Mesenchymal stem cell (in vitro differentiated cells and primary cell): ENCODE measurements at regions not wholly inside any gene's neighbourhood (a gene's known extent, or its start where the extent isn't known, plus 50 kb on each side); places are given as distances from the start of the nearest gene placed in this dataset.
A peak's percentile ranks its signal among the peaks of the same experiment; 100 is the strongest.

Experiments used
- DNase-seq: peaks from one replicate; pipeline ENCODE4 v3.0.0-alpha.2; 2013
- H2AFZ ChIP-seq: one replicate; pipeline ENCODE4 v1.6.1; 2013; ENCODE audit warnings: low read depth, mild to moderate bottlenecking, control low read depth, inconsistent platforms, low read length, moderate library complexity
- H2AK5ac ChIP-seq: 2 replicates; pipeline ENCODE4 v1.6.1; 2013; ENCODE audit warnings: low read length, moderate library complexity, mild to moderate bottlenecking, inconsistent platforms; ENCODE audit not compliant: severe bottlenecking
- H2BK120ac ChIP-seq: one replicate; pipeline ENCODE4 v1.6.1; 2013; ENCODE audit warnings: low read depth, mild to moderate bottlenecking, inconsistent platforms, low read length, moderate library complexity
- H2BK12ac ChIP-seq, 2 experiments: one replicate each; pipeline ENCODE4 v1.6.1; 2013; ENCODE audit warnings: inconsistent platforms in 2 of 2, low read length in 2 of 2, mild to moderate bottlenecking in 2 of 2, moderate library complexity in 2 of 2, control low read depth in 1 of 2
- H2BK15ac ChIP-seq: one replicate; pipeline ENCODE4 v1.6.1; 2013; ENCODE audit warnings: mild to moderate bottlenecking, low read depth, inconsistent platforms; ENCODE audit not compliant: poor library complexity, severe bottlenecking
- H2BK5ac ChIP-seq: 2 replicates; pipeline ENCODE4 v1.6.1; 2013; ENCODE audit warnings: low read depth, mild to moderate bottlenecking, low read length, control low read depth, inconsistent platforms; ENCODE audit not compliant: poor library complexity, severe bottlenecking
- H3K14ac ChIP-seq, 2 experiments: one replicate each; pipeline ENCODE4 v1.6.1; 2013; ENCODE audit warnings: inconsistent platforms in 2 of 2, low read length in 2 of 2, control low read depth in 1 of 2, mild to moderate bottlenecking in 1 of 2, moderate library complexity in 1 of 2
- H3K18ac ChIP-seq, 2 experiments: one replicate each; pipeline ENCODE4 v1.6.1; 2013; ENCODE audit warnings: inconsistent platforms in 2 of 2, low read length in 2 of 2, control low read depth in 1 of 2, low read depth in 1 of 2, mild to moderate bottlenecking in 1 of 2
- H3K23ac ChIP-seq, 2 experiments: one replicate each; pipeline ENCODE4 v1.6.1; 2013; ENCODE audit warnings: inconsistent platforms in 2 of 2, low read length in 2 of 2, mild to moderate bottlenecking in 2 of 2, moderate library complexity in 2 of 2, control low read depth in 1 of 2
- H3K27ac ChIP-seq: 2 replicates; pipeline ENCODE4 v1.5.1; 2013; ENCODE audit warnings: mild to moderate bottlenecking, moderate library complexity, low read length, control low read depth, inconsistent platforms; ENCODE audit not compliant: poor library complexity, severe bottlenecking
- H3K27me3 ChIP-seq, 2 experiments: 2 replicates each; pipeline versions ENCODE4 v1.6.1 to v1.7.0; 2013; ENCODE audit warnings: low read length in 2 of 2, mild to moderate bottlenecking in 2 of 2, moderate library complexity in 2 of 2, control low read depth in 1 of 2, inconsistent platforms in 1 of 2; ENCODE audit not compliant: control insufficient read depth in 1 of 2, insufficient read depth in 1 of 2
- H3K36me3 ChIP-seq, 2 experiments: 2 replicates each; pipeline versions ENCODE4 v1.6.1 to v1.7.0; 2013; ENCODE audit warnings: low read length in 2 of 2, control low read depth in 1 of 2, inconsistent platforms in 1 of 2, low read depth in 1 of 2, mild to moderate bottlenecking in 1 of 2; ENCODE audit not compliant: insufficient read depth in 2 of 2, control insufficient read depth in 1 of 2
- H3K4ac ChIP-seq, 2 experiments: one replicate each; pipeline ENCODE4 v1.6.1; 2013; ENCODE audit warnings: inconsistent platforms in 2 of 2, low read length in 2 of 2, mild to moderate bottlenecking in 2 of 2, moderate library complexity in 2 of 2, control low read depth in 1 of 2, low read depth in 1 of 2
- H3K4me1 ChIP-seq: 2 replicates; pipeline ENCODE4 v1.6.1; 2013; ENCODE audit warnings: low read depth, low read length, control low read depth; ENCODE audit not compliant: control insufficient read depth, insufficient read depth
- H3K4me2 ChIP-seq: 2 replicates; pipeline ENCODE4 v1.6.1; 2013; ENCODE audit warnings: low read length, mild to moderate bottlenecking, inconsistent platforms; ENCODE audit not compliant: poor library complexity, severe bottlenecking
- H3K4me3 ChIP-seq, 2 experiments: 2 replicates each; pipeline versions ENCODE4 v1.5.1 to v1.7.0; 2013; ENCODE audit warnings: low read length in 2 of 2, mild to moderate bottlenecking in 2 of 2, control low read depth in 1 of 2, low read depth in 1 of 2; ENCODE audit not compliant: insufficient read depth in 1 of 2
- H3K79me1 ChIP-seq: replicated peaks from 2 replicates; pipeline ENCODE4 v1.6.1; 2013; ENCODE audit warnings: mild to moderate bottlenecking, control low read depth, low read length, inconsistent platforms; ENCODE audit not compliant: poor library complexity, severe bottlenecking
- H3K9ac ChIP-seq: 2 replicates; pipeline ENCODE4 v1.7.0; 2013; ENCODE audit warnings: mild to moderate bottlenecking, low read length, moderate library complexity
- H3K9me3 ChIP-seq: 2 replicates; pipeline ENCODE4 v1.7.0; 2013; ENCODE audit warnings: mild to moderate bottlenecking, low read length; ENCODE audit not compliant: control insufficient read depth
- H4K8ac ChIP-seq: one replicate; pipeline ENCODE4 v1.6.1; 2013; ENCODE audit warnings: inconsistent platforms, mild to moderate bottlenecking, low read length, moderate library complexity
- H4K91ac ChIP-seq: one replicate; pipeline ENCODE4 v1.6.1; 2013; ENCODE audit warnings: mild to moderate bottlenecking, low read length, inconsistent platforms
- WGBS: methylation state at CpG from one replicate; pipeline ENCODE4 v1.1.7; 2013; ENCODE audit warnings: mixed read lengths; 5-methylcytosine and 5-hydroxymethylcytosine counted together

- Histone ChIP-seq H3K23ac (no peak overlapping the region), H3K9me3 (no peaks in the 10 kb centered on the region), H2AFZ (no peak overlapping the region), H2AK5ac (no peak overlapping the region), H3K79me1 (no peaks in the 10 kb centered on the region), H4K8ac (no peak overlapping the region), H2BK5ac (no peak overlapping the region), H3K4me2 (no peak overlapping the region), H3K36me3 (no peaks in the 10 kb centered on the region), H3K18ac (no peak overlapping the region), H3K4me3 (peak overlapping the region in 1 of 2 experiments; percentile 13), H4K91ac (no peak overlapping the region), H3K27me3 (peaks cover 0 to 28% of the 10 kb centered on the region in 2 experiments), H3K4me1 (peaks cover 2% of the 10 kb centered on the region), H3K4ac (no peak overlapping the region), H3K27ac (no peak overlapping the region), H3K14ac (peak overlapping the region in 1 of 2 experiments; percentile 8), H2BK15ac (no peak overlapping the region), H3K9ac (peak overlapping the region; percentile 78), H2BK12ac (no peak overlapping the region), H2BK120ac (no peak overlapping the region)
- 81% methylated on average over 11 of the region's 11 CpGs for WGBS
- peak; percentile 11 for DNase-seq
Measured at GRCh38 chr10:78543749-78544362, 510.2 kb downstream of the RPS24 start.

GRCh38 chr10:78544423-78545090, 510.9 kb downstream of the RPS24 start:
- H2AK5ac ChIP-seq = no peak overlapping the region
- no peak overlapping the region for H3K27ac ChIP-seq
- H3K14ac ChIP-seq = no peak overlapping the region
- no peak overlapping the region for H2BK120ac ChIP-seq
- H4K91ac ChIP-seq = no peak overlapping the region
- no peak for DNase-seq
- peaks cover 2% of the 10 kb centered on the region for H3K4me1 ChIP-seq
- no peaks in the 10 kb centered on the region for H3K79me1 ChIP-seq
- no peak overlapping the region for H2BK12ac ChIP-seq
- H3K4me3 ChIP-seq = peak overlapping the region in 1 of 2 experiments; percentile 6
- peak overlapping the region; percentile 50 for H3K9ac ChIP-seq
- WGBS = 89% methylated on average over 6 of the region's 9 CpGs
- no peak overlapping the region for H2BK5ac ChIP-seq
- H3K23ac ChIP-seq = no peak overlapping the region
- H4K8ac ChIP-seq = no peak overlapping the region
- no peak overlapping the region for H3K18ac ChIP-seq
- no peaks in the 10 kb centered on the region for H3K9me3 ChIP-seq
- H3K36me3 ChIP-seq = no peaks in the 10 kb centered on the region
- no peak overlapping the region for H2AFZ ChIP-seq
- H2BK15ac ChIP-seq = no peak overlapping the region
- no peak overlapping the region for H3K4ac ChIP-seq
- peaks cover 2 to 22% of the 10 kb centered on the region in 2 experiments for H3K27me3 ChIP-seq
- no peak overlapping the region for H3K4me2 ChIP-seq

GRCh38 chr10:78545756-78546155, 512.1 kb downstream of the RPS24 start:
- no peak for DNase-seq
- no peak overlapping the region for H3K18ac ChIP-seq
- 87% methylated on average over 2 of the region's 3 CpGs for WGBS

GRCh38 chr10:78547397-78547796, 513.7 kb downstream of the RPS24 start:
- H3K23ac ChIP-seq = no peak overlapping the region
- no peak overlapping the region for H3K9ac ChIP-seq
- no peak overlapping the region for H2AFZ ChIP-seq
- H4K8ac ChIP-seq = no peak overlapping the region
- H3K79me1 ChIP-seq = no peaks in the 10 kb centered on the region
- no peak for DNase-seq
- peaks cover 2 to 28% of the 10 kb centered on the region in 2 experiments for H3K27me3 ChIP-seq
- H3K9me3 ChIP-seq = no peaks in the 10 kb centered on the region
- H3K4me1 ChIP-seq = no peaks in the 10 kb centered on the region
- H2AK5ac ChIP-seq = no peak overlapping the region
- H3K4ac ChIP-seq = no peak overlapping the region
- H2BK5ac ChIP-seq = no peak overlapping the region
- 66% methylated on average over 6 of the region's 6 CpGs for WGBS
- H2BK15ac ChIP-seq = no peak overlapping the region
- H3K18ac ChIP-seq = no peak overlapping the region
- no peak overlapping the region for H3K14ac ChIP-seq
- no peak overlapping the region for H3K4me2 ChIP-seq
- no peak overlapping the region for H2BK120ac ChIP-seq
- H4K91ac ChIP-seq = no peak overlapping the region
- no peak overlapping the region for H2BK12ac ChIP-seq
- H3K36me3 ChIP-seq = no peaks in the 10 kb centered on the region
- no peak overlapping the region for H3K27ac ChIP-seq
- H3K4me3 ChIP-seq = no peak overlapping the region

More at GRCh38 chr10:78545756-78546155, 512.1 kb downstream of the RPS24 start:
- Histone ChIP-seq H3K4me1 (peaks cover 2% of the 10 kb centered on the region), H4K91ac (no peak overlapping the region), H3K79me1 (no peaks in the 10 kb centered on the region), H3K14ac (no peak overlapping the region), H4K8ac (no peak overlapping the region), H2BK120ac (no peak overlapping the region), H2AK5ac (no peak overlapping the region), H3K9me3 (no peaks in the 10 kb centered on the region), H2BK5ac (no peak overlapping the region), H2AFZ (no peak overlapping the region), H2BK15ac (no peak overlapping the region), H3K9ac (no peak overlapping the region), H3K4me3 (no peak overlapping the region), H3K23ac (no peak overlapping the region), H3K36me3 (no peaks in the 10 kb centered on the region), H3K27ac (no peak overlapping the region), H2BK12ac (no peak overlapping the region), H3K27me3 (peaks cover 2 to 21% of the 10 kb centered on the region in 2 experiments), H3K4ac (no peak overlapping the region), H3K4me2 (no peak overlapping the region)
